ENCODE measurements at regions not wholly inside any gene's neighbourhood (a gene's known extent, or its start where the extent isn't known, plus 50 kb on each side); places are given as distances from the start of the nearest gene placed in this dataset.

GRCh38 chr2:235139956-235140800, 188.4 kb downstream of the SH3BP4 start:
- no peaks in the 10 kb centered on the region for H3K36me3 Mint-ChIP-seq (ENCODE audit: unreplicated experiment)
- H3K4me1 Mint-ChIP-seq (ENCODE audit: low read depth, unreplicated experiment): peaks cover 6% of the 10 kb centered on the region
- no peak overlapping the region for H3K4me3 Mint-ChIP-seq (ENCODE audit: unreplicated experiment)
- H3K9me3 Mint-ChIP-seq (ENCODE audit: unreplicated experiment): peaks cover 2% of the 10 kb centered on the region
- no peak for TF ChIP-seq CTCF (IDR thresholded peaks at IDR 0.05; ENCODE audit: partially characterized antibody, unreplicated experiment)
- no peak overlapping the region for H3K27ac Mint-ChIP-seq (ENCODE audit: unreplicated experiment)
- DNase-seq: no peak
- H3K27me3 Mint-ChIP-seq (ENCODE audit: unreplicated experiment): peaks cover 4% of the 10 kb centered on the region

GRCh38 chr2:235140801-235141081, 188.9 kb downstream of the SH3BP4 start:
- H3K36me3 Mint-ChIP-seq (ENCODE audit: unreplicated experiment): no peaks in the 10 kb centered on the region
- no peak overlapping the region for H3K27ac Mint-ChIP-seq (ENCODE audit: unreplicated experiment)
- TF ChIP-seq CTCF (IDR thresholded peaks at IDR 0.05; ENCODE audit: partially characterized antibody, unreplicated experiment): no peak
- peaks cover 6% of the 10 kb centered on the region for H3K4me1 Mint-ChIP-seq (ENCODE audit: low read depth, unreplicated experiment)
- H3K9me3 Mint-ChIP-seq (ENCODE audit: unreplicated experiment): peaks cover 2% of the 10 kb centered on the region
- no peak overlapping the region for H3K4me3 Mint-ChIP-seq (ENCODE audit: unreplicated experiment)
- peaks cover 4% of the 10 kb centered on the region for H3K27me3 Mint-ChIP-seq (ENCODE audit: unreplicated experiment)
- DNase-seq: no peak

- Mint-ChIP-seq H3K4me3 (ENCODE audit: unreplicated experiment) (no peak overlapping the region), H3K9me3 (ENCODE audit: unreplicated experiment) (peaks cover 2% of the 10 kb centered on the region), H3K4me1 (ENCODE audit: low read depth, unreplicated experiment) (peaks cover 4% of the 10 kb centered on the region), H3K27ac (ENCODE audit: unreplicated experiment) (no peak overlapping the region), H3K36me3 (ENCODE audit: unreplicated experiment) (no peaks in the 10 kb centered on the region), H3K27me3 (ENCODE audit: unreplicated experiment) (peaks cover 4% of the 10 kb centered on the region)
- TF ChIP-seq CTCF (IDR thresholded peaks at IDR 0.05; ENCODE audit: partially characterized antibody, unreplicated experiment): no peak
- DNase-seq: no peak
Observed at GRCh38 chr2:235141411-235142128, 189.8 kb downstream of the SH3BP4 start.

GRCh38 chr2:235142601-235143000, 190.8 kb downstream of the SH3BP4 start:
- no peak overlapping the region for H3K27ac Mint-ChIP-seq (ENCODE audit: unreplicated experiment)
- peaks cover 4% of the 10 kb centered on the region for H3K4me1 Mint-ChIP-seq (ENCODE audit: low read depth, unreplicated experiment)
- H3K9me3 Mint-ChIP-seq (ENCODE audit: unreplicated experiment): peaks cover 2% of the 10 kb centered on the region
- no peak for TF ChIP-seq CTCF (IDR thresholded peaks at IDR 0.05; ENCODE audit: partially characterized antibody, unreplicated experiment)
- no peak overlapping the region for H3K4me3 Mint-ChIP-seq (ENCODE audit: unreplicated experiment)
- no peaks in the 10 kb centered on the region for H3K36me3 Mint-ChIP-seq (ENCODE audit: unreplicated experiment)
- DNase-seq: no peak
- peaks cover 4% of the 10 kb centered on the region for H3K27me3 Mint-ChIP-seq (ENCODE audit: unreplicated experiment)

GRCh38 chr2:235143789-235144188, 192.0 kb downstream of the SH3BP4 start:
- Mint-ChIP-seq H3K27ac (ENCODE audit: unreplicated experiment) (no peak overlapping the region), H3K4me3 (ENCODE audit: unreplicated experiment) (no peak overlapping the region), H3K4me1 (ENCODE audit: low read depth, unreplicated experiment) (peaks cover 4% of the 10 kb centered on the region), H3K36me3 (ENCODE audit: unreplicated experiment) (no peaks in the 10 kb centered on the region), H3K27me3 (ENCODE audit: unreplicated experiment) (peaks cover 4% of the 10 kb centered on the region), H3K9me3 (ENCODE audit: unreplicated experiment) (peaks cover 2% of the 10 kb centered on the region)
- TF ChIP-seq CTCF (IDR thresholded peaks at IDR 0.05; ENCODE audit: partially characterized antibody, unreplicated experiment): no peak
- DNase-seq: no peak
